Hematopoietic multipotent progenitor cell treated with erythropoietin and hydrocortisone succinate and interleukin-3 and kit ligand, for 15 days (in vitro differentiated cells): ENCODE measurements at regions not wholly inside any gene's neighbourhood (a gene's known extent, or its start where the extent isn't known, plus 50 kb on each side); places are given as distances from the start of the nearest gene placed in this dataset.

Experiments used
- DNase-seq: peaks from one replicate; pipeline ENCODE4 v3.0.0-alpha.2; 2015; ENCODE audit warnings: low spot score

DNA sequence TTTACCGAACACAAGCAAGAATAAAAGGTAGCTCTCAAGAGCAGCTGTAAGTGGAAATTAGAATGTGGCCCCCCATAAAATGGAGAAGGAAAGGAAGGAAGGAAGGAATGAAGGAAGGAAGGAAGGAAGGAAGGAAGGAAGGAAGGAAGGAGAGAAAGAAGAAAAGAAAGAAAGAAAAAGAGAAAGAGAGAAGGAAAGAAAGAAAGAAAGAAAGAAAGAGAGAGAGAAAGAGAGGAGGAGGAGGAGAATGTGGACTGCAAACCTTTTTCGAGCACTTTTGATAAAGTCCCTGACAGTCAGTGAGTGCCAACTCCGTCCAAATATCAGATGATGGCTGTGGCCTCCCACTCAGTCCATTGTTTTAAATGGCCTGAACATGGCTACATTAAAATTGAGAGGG lies 53.8 kb upstream of the SNX2 start:
- no peak for DNase-seq

DNA sequence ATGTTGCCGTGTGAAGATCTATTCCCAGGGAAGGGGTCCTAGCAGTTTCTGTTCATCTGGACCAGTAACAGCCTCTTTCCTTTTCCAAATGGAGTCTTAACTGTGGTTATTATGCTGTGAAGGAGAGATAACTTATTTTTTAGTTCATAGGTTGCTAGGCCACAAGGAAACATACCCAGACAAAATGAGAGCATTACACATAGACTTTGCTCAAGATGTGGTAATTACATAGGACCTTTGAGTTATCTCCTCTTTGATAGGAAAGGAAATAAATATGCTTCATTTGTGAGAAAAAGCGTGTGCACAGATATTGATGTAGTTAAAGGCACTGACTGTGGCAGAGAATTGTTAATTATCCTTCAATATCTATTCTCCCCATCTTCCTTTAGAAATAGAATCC lies 52.5 kb upstream of the SNX2 start:
- no peak for DNase-seq

DNA sequence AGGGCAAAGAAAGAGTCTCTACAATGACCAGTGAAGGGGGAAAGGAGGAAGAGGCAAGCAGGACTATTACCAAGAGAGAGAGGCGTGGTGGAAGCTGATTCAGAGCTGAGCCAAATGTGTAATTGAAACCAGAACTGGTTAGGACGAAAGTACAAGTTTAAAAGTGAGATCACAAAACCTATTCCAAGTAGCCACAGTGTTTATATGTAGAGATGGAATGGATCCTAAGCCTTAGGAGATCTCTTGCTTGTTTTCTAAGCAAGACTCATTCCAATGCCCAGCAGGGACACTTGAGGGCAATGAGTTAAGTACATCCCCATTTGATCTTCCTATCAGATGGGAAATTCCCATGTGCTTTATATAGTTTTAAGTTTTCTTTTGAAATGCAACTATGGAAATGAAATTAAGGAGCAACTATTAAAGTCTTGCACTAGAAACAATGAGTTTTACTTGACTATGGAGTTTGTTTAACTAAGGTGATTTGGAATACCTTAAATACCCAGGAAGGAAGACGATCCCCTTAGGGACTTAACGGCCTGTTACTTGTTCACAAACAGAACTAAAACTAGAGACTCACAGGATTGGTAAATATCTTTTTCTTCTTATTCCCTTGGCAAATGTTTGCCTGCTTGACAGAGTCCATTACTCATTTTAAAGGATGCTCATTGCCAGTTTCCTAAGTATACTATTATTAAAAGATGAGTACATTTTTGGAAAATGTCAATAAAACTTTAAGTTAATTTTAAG lies 51.1 kb upstream of the SNX2 start:
- DNase-seq: no peak
